GM21360 (cell line): ENCODE measurements at regions not wholly inside any gene's neighbourhood (a gene's known extent, or its start where the extent isn't known, plus 50 kb on each side); places are given as distances from the start of the nearest gene placed in this dataset.
"Not testable (repeated sequence)": the region's sequence is repeated elsewhere in the genome, so short reads cannot be mapped to it uniquely, and the experiment has no call there.

Experiments
- ATAC-seq: cut with Tn5 transposase; IDR thresholded peaks from one replicate; pipeline ENCODE4 v1.9.1; 2021; ENCODE audit warnings: mild to moderate bottlenecking, moderate library complexity; ENCODE audit not compliant: unreplicated experiment

DNA sequence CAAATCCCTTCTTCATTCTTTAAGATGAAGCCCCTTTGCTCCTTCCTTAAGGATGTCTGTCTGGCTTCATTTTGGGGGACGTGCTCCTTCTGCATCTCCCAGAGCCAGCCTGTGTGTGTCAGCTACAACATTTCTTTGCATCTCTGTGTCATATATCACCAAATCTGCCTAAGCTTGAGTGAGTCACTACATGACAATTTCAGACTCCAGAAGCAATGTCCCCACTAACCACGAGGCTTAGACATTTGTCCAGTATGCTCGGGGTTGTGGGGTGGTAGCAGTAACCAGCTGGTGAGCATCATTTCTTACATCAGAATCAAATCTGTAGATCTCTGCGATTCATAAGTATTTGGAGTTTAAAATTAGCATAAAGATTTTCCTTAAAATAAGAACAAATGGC is 54.1 kb upstream of the USP14 start:
- ATAC-seq: not testable (repeated sequence)

DNA sequence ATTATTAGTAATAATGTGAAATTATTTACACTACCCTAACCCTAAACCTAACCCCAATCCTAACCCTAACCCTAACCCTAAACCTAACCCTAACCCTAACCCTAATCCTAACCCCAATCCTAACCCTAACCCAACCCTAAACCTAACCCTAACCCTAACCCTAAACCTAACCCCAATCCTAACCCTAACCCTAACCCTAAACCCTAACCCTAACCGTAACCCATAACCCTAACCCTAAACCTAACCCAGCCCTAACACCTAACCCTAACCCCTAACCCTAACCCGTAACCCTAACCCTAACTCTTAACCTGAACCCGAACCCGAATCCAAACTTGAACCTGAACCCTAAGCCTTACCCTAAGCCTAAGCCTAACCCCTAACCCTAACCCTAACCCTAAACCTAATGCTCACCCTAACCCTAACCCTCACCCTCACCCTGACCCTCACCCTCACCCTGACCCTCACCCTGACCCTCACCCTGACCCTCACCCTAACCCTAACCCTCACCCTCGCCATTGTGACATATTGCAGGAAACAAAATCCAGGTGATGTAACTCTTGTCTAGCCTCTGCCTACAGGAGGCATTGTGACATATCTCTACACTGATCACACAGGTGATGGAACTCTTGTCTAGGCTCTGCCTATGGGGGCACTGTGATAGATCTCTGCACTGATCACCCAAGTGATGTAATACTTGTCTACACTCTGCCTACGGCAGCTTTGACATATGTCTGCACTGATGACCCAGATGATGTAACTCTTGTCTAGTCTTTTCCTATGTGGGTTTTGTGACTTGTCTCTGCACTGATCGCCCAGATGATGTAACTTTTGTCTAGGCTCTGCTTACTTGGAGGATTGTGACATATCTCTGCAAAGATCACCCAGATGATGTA is 53.0 kb upstream of the USP14 start:
- ATAC-seq: not testable (repeated sequence)

- ATAC-seq: not testable (repeated sequence)
Observed at GRCh38 chr18:106054-106851, 52.1 kb upstream of the USP14 start.

- ATAC-seq: not testable (repeated sequence)
Observed at GRCh38 chr18:106868-107384, 51.4 kb upstream of the USP14 start.

DNA sequence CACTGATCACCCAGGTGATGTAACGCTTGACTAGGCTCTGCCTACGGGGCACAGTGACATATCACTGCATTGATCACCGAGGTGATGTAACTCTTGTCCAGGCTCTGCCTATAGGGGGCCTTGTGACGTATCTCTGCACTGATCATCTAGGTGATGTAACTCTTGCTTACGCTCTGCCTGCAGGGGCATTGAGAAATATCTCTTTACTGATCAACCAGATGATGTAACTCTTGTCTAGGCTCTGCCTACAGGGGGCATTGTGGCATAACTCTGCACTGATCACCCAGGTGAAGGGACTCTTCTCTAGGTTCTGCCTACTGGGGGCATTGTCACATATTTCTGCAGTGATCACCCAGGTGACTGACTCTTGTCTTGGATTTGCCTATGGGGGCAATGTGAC is 50.9 kb upstream of the USP14 start:
- ATAC-seq: not testable (repeated sequence)

DNA sequence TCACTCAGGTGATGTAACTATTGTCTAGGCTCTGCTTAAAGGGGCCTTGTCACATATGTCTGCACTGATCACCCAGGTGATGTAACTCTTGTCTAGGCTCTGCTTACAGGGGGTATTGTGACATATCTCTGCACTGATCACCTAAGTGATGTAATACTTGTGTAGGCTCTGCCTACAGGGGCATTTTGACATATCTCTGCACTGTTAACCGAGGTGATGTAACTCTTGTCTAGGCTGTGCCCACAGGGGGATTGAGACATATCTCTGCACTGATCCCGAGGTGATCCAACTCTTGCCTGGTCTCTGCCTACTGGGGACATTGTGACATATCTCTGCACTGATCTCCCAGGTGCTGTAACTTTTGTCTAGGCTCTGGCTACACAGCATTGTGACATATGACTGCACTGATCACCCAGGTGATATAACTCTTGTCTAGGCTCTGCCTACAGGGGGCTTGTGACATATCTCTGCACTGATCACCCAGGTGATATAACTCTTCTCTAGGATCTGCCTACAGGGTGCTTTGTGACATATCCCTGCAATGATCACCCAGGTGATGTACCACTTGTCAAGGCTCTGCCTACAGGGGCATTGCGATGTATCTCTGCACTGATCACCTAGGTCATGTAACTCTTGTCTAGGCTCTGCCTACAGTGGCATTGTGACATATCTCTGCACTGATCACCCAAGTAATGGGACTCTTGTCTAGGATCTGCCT is 50.3 kb upstream of the USP14 start:
- peak; percentile 38 for ATAC-seq
